ENCODE measurements at regions not wholly inside any gene's neighbourhood (a gene's known extent, or its start where the extent isn't known, plus 50 kb on each side); places are given as distances from the start of the nearest gene placed in this dataset.

DNA sequence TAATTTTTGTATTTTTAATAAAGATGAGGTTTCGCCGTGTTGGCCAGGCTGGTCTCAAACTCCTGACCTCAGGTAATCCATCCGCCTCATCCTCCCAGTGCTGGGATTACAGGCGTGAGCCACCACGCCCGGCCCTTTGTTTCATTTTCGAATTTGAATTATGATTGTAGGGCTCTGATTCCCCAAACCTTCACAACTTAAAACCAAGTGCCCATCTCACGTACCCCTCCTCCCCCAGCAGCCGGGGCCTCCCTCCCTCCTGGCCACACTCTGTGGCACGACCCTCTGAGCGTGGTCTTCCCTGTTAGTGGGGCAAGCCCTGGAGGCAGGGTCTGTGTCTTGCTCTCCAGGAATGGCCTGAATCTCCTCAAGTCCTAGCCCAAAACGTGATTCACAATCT lies 166.5 kb downstream of the ASB1 start:
- TF ChIP-seq, protein P1, sequence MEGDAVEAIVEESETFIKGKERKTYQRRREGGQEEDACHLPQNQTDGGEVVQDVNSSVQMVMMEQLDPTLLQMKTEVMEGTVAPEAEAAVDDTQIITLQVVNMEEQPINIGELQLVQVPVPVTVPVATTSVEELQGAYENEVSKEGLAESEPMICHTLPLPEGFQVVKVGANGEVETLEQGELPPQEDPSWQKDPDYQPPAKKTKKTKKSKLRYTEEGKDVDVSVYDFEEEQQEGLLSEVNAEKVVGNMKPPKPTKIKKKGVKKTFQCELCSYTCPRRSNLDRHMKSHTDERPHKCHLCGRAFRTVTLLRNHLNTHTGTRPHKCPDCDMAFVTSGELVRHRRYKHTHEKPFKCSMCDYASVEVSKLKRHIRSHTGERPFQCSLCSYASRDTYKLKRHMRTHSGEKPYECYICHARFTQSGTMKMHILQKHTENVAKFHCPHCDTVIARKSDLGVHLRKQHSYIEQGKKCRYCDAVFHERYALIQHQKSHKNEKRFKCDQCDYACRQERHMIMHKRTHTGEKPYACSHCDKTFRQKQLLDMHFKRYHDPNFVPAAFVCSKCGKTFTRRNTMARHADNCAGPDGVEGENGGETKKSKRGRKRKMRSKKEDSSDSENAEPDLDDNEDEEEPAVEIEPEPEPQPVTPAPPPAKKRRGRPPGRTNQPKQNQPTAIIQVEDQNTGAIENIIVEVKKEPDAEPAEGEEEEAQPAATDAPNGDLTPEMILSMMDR (IDR thresholded peaks at IDR 0.05; ENCODE audit: insufficient read depth, low read length): no peak
- TF ChIP-seq POLR2AphosphoS5 (IDR thresholded peaks at IDR 0.05; ENCODE audit: low read depth): no peak

All from HL-60 (cell line).